SK-N-SH treated with all-trans-retinoic acid at 6 μM for 48 hours (cell line): ENCODE measurements at regions not wholly inside any gene's neighbourhood (a gene's known extent, or its start where the extent isn't known, plus 50 kb on each side); places are given as distances from the start of the nearest gene placed in this dataset.

ENCODE experiments used
- ATAC-seq: fragments of 200-7000 bp; cut with Tn5 transposase; 3 replicates; pipeline ENCODE4 v1.9.1; 2020; ENCODE audit warnings: mild to moderate bottlenecking, moderate library complexity
- ARNTL ChIP-seq: fragments of 450-650 bp; formaldehyde crosslinking; IDR thresholded peaks from 2 replicates; pipeline ENCODE4 v1.5.0; 2020; ENCODE audit warnings: low read depth, mild to moderate bottlenecking, moderate library complexity, borderline replicate concordance
- BACH2 ChIP-seq: fragments of 250-450 bp; sonication (Bioruptor Pico); IDR thresholded peaks from 2 replicates; pipeline ENCODE4 v1.9.0; 2021; ENCODE audit warnings: mild to moderate bottlenecking, borderline replicate concordance
- CREB5 ChIP-seq: fragments of 250-450 bp; sonication (Bioruptor Pico); IDR thresholded peaks from 2 replicates; pipeline ENCODE4 v1.5.1; 2020; ENCODE audit warnings: low read depth, mild to moderate bottlenecking, moderate library complexity
- CSDC2 ChIP-seq: fragments of 250-450 bp; sonication (Bioruptor Pico); IDR thresholded peaks from 2 replicates; pipeline ENCODE4 v1.5.0; 2020; ENCODE audit warnings: mild to moderate bottlenecking, moderate library complexity
- ESRRG ChIP-seq: fragments of 250-450 bp; sonication (Bioruptor Pico); IDR thresholded peaks from 2 replicates; pipeline ENCODE4 v1.6.1; 2021; ENCODE audit warnings: mild to moderate bottlenecking
- ISL1 ChIP-seq: fragments of 250-450 bp; sonication (Bioruptor Pico); IDR thresholded peaks from 2 replicates; pipeline ENCODE4 v2.1.2; 2022; ENCODE audit warnings: mild to moderate bottlenecking, moderate library complexity
- OSR1 ChIP-seq: fragments of 250-450 bp; sonication (Bioruptor Pico); IDR thresholded peaks from 2 replicates; pipeline ENCODE4 v1.8.0; 2022; ENCODE audit warnings: moderate library complexity, mild to moderate bottlenecking, inconsistent platforms
- PPARA ChIP-seq: fragments of 250-450 bp; sonication (Bioruptor Pico); IDR thresholded peaks from 2 replicates; pipeline ENCODE4 v1.5.0; 2020; ENCODE audit warnings: mild to moderate bottlenecking, borderline replicate concordance
- RARB ChIP-seq: fragments of 250-450 bp; sonication (Bioruptor Pico); IDR thresholded peaks from 2 replicates; pipeline ENCODE4 v1.8.0; 2021; ENCODE audit warnings: mild to moderate bottlenecking, moderate library complexity
- SNAI2 ChIP-seq: fragments of 250-450 bp; sonication (Bioruptor Pico); IDR thresholded peaks from 2 replicates; pipeline ENCODE4 v1.5.0; 2020; ENCODE audit warnings: mild to moderate bottlenecking, moderate library complexity
- TCF4 ChIP-seq: fragments of 250-450 bp; sonication (Bioruptor Pico); IDR thresholded peaks from 2 replicates; pipeline ENCODE4 v1.8.0; 2021; ENCODE audit warnings: mild to moderate bottlenecking, moderate library complexity, borderline replicate concordance
- TOX ChIP-seq: fragments of 250-450 bp; sonication (Bioruptor Pico); IDR thresholded peaks from 2 replicates; pipeline ENCODE4 v1.8.0; 2021; ENCODE audit warnings: mild to moderate bottlenecking, moderate library complexity, borderline replicate concordance
- ZC3H10 ChIP-seq: fragments of 250-450 bp; sonication (Bioruptor Pico); IDR thresholded peaks from 2 replicates; pipeline ENCODE4 v1.5.1; 2021; ENCODE audit warnings: mild to moderate bottlenecking, moderate library complexity
- ZFP3 ChIP-seq: fragments of 250-450 bp; sonication (Bioruptor Pico); IDR thresholded peaks from 2 replicates; pipeline ENCODE4 v1.5.0; 2020; ENCODE audit warnings: mild to moderate bottlenecking, moderate library complexity
- ZFP30 ChIP-seq: fragments of 450-650 bp; formaldehyde crosslinking; IDR thresholded peaks from 2 replicates; pipeline ENCODE4 v1.5.0; 2022; ENCODE audit warnings: mild to moderate bottlenecking, moderate library complexity
- ZNF565 ChIP-seq: fragments of 450-650 bp; formaldehyde crosslinking; conservative IDR thresholded peaks from 2 replicates; pipeline ENCODE4 v1.5.0; 2020; ENCODE audit warnings: low read depth, mild to moderate bottlenecking, moderate library complexity
- ZNF8 ChIP-seq: fragments of 450-650 bp; formaldehyde crosslinking; IDR thresholded peaks from 2 replicates; pipeline ENCODE4 v1.5.0; 2020; ENCODE audit warnings: mild to moderate bottlenecking, moderate library complexity
- TF ChIP-seq, protein P1 (sequence below): fragments of 250-450 bp; sonication (Bioruptor Pico); IDR thresholded peaks from 2 replicates; pipeline ENCODE4 v1.5.0; 2020; ENCODE audit warnings: mild to moderate bottlenecking, moderate library complexity
- TF ChIP-seq, protein P2 (sequence below): fragments of 250-450 bp; sonication (Bioruptor Pico); IDR thresholded peaks from 2 replicates; pipeline ENCODE4 v1.8.0; 2020; ENCODE audit warnings: mild to moderate bottlenecking, moderate library complexity, borderline replicate concordance
- TF ChIP-seq, protein P3 (sequence below): fragments of 250-450 bp; sonication (Bioruptor Pico); IDR thresholded peaks from 2 replicates; pipeline ENCODE4 v1.5.1; 2021; ENCODE audit warnings: mild to moderate bottlenecking, moderate library complexity

GRCh38 chr16:54351171-54351570 is 64.6 kb upstream of the IRX3 start (continued):
- no peak for TF ChIP-seq ARNTL
- no peak for TF ChIP-seq RARB (CRISPR knock-in tag)
- no peak for TF ChIP-seq ZNF565 (CRISPR knock-in tag)
- no peak for TF ChIP-seq TOX (CRISPR knock-in tag)
- no peak for TF ChIP-seq PPARA (CRISPR knock-in tag)
- no peak for TF ChIP-seq ZFP30
- no peak for TF ChIP-seq ZFP3 (CRISPR knock-in tag)
- TF ChIP-seq TCF4 (CRISPR knock-in tag), result no peak
- no peak for TF ChIP-seq ESRRG
- TF ChIP-seq, protein P1, sequence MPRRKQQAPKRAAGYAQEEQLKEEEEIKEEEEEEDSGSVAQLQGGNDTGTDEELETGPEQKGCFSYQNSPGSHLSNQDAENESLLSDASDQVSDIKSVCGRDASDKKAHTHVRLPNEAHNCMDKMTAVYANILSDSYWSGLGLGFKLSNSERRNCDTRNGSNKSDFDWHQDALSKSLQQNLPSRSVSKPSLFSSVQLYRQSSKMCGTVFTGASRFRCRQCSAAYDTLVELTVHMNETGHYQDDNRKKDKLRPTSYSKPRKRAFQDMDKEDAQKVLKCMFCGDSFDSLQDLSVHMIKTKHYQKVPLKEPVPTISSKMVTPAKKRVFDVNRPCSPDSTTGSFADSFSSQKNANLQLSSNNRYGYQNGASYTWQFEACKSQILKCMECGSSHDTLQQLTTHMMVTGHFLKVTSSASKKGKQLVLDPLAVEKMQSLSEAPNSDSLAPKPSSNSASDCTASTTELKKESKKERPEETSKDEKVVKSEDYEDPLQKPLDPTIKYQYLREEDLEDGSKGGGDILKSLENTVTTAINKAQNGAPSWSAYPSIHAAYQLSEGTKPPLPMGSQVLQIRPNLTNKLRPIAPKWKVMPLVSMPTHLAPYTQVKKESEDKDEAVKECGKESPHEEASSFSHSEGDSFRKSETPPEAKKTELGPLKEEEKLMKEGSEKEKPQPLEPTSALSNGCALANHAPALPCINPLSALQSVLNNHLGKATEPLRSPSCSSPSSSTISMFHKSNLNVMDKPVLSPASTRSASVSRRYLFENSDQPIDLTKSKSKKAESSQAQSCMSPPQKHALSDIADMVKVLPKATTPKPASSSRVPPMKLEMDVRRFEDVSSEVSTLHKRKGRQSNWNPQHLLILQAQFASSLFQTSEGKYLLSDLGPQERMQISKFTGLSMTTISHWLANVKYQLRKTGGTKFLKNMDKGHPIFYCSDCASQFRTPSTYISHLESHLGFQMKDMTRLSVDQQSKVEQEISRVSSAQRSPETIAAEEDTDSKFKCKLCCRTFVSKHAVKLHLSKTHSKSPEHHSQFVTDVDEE (CRISPR knock-in tag), result no peak
- TF ChIP-seq ISL1, result no peak
- TF ChIP-seq CSDC2 (CRISPR knock-in tag), result no peak

- no peak for TF ChIP-seq ISL1
- no peak for ATAC-seq
Observed at GRCh38 chr16:54347961-54348360, 61.4 kb upstream of the IRX3 start.

- TF ChIP-seq ZC3H10 (CRISPR knock-in tag) (no peak), ZFP3 (CRISPR knock-in tag) (no peak), ARNTL (no peak), RARB (CRISPR knock-in tag) (no peak), OSR1 (CRISPR knock-in tag) (no peak), TCF4 (CRISPR knock-in tag) (no peak)
- TF ChIP-seq, protein P2, sequence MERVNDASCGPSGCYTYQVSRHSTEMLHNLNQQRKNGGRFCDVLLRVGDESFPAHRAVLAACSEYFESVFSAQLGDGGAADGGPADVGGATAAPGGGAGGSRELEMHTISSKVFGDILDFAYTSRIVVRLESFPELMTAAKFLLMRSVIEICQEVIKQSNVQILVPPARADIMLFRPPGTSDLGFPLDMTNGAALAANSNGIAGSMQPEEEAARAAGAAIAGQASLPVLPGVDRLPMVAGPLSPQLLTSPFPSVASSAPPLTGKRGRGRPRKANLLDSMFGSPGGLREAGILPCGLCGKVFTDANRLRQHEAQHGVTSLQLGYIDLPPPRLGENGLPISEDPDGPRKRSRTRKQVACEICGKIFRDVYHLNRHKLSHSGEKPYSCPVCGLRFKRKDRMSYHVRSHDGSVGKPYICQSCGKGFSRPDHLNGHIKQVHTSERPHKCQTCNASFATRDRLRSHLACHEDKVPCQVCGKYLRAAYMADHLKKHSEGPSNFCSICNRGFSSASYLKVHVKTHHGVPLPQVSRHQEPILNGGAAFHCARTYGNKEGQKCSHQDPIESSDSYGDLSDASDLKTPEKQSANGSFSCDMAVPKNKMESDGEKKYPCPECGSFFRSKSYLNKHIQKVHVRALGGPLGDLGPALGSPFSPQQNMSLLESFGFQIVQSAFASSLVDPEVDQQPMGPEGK, result no peak
- no peak for ATAC-seq
Observed at GRCh38 chr16:54346041-54346440, 59.5 kb upstream of the IRX3 start.

DNA sequence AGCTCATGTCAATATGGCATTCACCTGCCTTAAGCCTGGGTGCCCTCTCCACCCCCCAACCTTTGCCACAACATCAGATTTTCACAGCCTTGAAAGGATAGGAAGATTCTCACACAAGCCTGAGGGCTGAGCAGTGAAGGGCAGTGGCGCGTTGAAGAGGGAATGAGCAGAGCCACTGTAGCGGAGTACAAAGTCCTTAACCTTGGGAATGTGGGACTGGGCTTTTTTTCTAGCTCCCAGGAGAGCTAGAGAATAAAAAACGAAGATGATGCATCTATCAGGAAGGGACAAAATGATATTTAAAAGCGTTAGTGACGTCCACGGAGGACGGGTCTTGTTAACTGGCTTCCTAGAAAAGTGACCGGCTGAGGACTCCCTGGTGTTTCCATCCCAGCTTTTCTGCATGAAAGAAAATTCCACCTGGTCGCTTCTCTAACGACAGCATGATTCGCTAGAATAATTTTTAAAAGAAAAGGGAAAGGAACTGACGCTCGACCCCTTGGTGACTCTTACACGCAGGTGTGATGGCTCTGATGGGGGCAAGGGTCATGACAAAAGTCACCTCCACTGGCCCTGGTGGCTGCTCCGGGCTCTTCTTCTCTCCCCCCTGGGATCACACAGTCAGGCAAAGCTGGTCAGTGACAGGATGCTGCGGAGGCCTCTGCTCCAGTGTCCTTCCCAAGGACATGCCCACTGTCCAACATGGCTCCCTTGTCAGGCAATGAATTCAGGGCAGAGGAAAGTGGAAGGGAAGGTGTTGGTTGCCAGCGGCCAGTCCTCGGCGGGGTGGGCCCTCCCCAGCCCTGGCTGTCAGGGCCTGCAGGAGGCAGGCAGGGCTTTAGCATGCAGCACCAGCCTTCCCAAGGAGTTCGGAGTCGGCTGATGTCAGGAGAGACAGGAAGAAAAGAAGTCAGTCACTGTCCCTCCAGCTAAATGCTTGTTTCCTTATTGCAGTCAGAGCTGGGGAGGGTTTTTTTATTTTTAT is 58.4 kb upstream of the IRX3 start:
- ATAC-seq, result no peak
- TF ChIP-seq ZC3H10 (CRISPR knock-in tag), result no peak
- TF ChIP-seq CREB5, result no peak
- no peak for TF ChIP-seq PPARA (CRISPR knock-in tag)
- TF ChIP-seq, protein P3, sequence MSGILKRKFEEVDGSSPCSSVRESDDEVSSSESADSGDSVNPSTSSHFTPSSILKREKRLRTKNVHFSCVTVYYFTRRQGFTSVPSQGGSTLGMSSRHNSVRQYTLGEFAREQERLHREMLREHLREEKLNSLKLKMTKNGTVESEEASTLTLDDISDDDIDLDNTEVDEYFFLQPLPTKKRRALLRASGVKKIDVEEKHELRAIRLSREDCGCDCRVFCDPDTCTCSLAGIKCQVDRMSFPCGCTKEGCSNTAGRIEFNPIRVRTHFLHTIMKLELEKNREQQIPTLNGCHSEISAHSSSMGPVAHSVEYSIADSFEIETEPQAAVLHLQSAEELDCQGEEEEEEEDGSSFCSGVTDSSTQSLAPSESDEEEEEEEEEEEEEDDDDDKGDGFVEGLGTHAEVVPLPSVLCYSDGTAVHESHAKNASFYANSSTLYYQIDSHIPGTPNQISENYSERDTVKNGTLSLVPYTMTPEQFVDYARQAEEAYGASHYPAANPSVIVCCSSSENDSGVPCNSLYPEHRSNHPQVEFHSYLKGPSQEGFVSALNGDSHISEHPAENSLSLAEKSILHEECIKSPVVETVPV, result no peak
- no peak for TF ChIP-seq OSR1 (CRISPR knock-in tag)
- TF ChIP-seq TOX (CRISPR knock-in tag), result no peak
- TF ChIP-seq ZNF565 (CRISPR knock-in tag), result no peak
- no peak for TF ChIP-seq ZFP3 (CRISPR knock-in tag)
- TF ChIP-seq ZNF8 (CRISPR knock-in tag), result no peak
- no peak for TF ChIP-seq ISL1
- TF ChIP-seq, protein P2, result no peak
- no peak for TF ChIP-seq TCF4 (CRISPR knock-in tag)
- TF ChIP-seq ESRRG, result no peak
- no peak for TF ChIP-seq SNAI2 (CRISPR knock-in tag)
- TF ChIP-seq ARNTL, result no peak
- TF ChIP-seq BACH2 (CRISPR knock-in tag), result no peak
